Glutamatergic neuron (in vitro differentiated cells): ENCODE measurements at regions not wholly inside any gene's neighbourhood (a gene's known extent, or its start where the extent isn't known, plus 50 kb on each side); places are given as distances from the start of the nearest gene placed in this dataset.
"Not testable (repeated sequence)": the region's sequence is repeated elsewhere in the genome, so short reads cannot be mapped to it uniquely, and the experiment has no call there.

Source experiments
- DNase-seq: peaks from one replicate; pipeline ENCODE4 v3.0.0; 2022
- H3K27ac Mint-ChIP-seq: one replicate; pipeline ENCODE4 v1.8.0; 2020; ENCODE audit warnings: mild to moderate bottlenecking, mixed read lengths, inconsistent platforms; ENCODE audit not compliant: unreplicated experiment
- H3K27me3 Mint-ChIP-seq: one replicate; pipeline ENCODE4 v1.8.0; 2020; ENCODE audit warnings: mild to moderate bottlenecking, moderate library complexity, mixed read lengths, inconsistent platforms; ENCODE audit not compliant: unreplicated experiment
- H3K36me3 Mint-ChIP-seq: one replicate; pipeline ENCODE4 v1.8.0; 2020; ENCODE audit warnings: mild to moderate bottlenecking, mixed read lengths, inconsistent platforms; ENCODE audit not compliant: unreplicated experiment
- H3K4me1 Mint-ChIP-seq: one replicate; pipeline ENCODE4 v1.8.0; 2020; ENCODE audit warnings: mild to moderate bottlenecking, low read depth, mixed read lengths, inconsistent platforms; ENCODE audit not compliant: unreplicated experiment
- H3K4me3 Mint-ChIP-seq: one replicate; pipeline ENCODE4 v1.8.0; 2020; ENCODE audit warnings: mild to moderate bottlenecking, mixed read lengths, inconsistent platforms; ENCODE audit not compliant: unreplicated experiment
- H3K9me3 Mint-ChIP-seq: one replicate; pipeline ENCODE4 v1.8.0; 2020; ENCODE audit warnings: mild to moderate bottlenecking, moderate library complexity, mixed read lengths, inconsistent platforms; ENCODE audit not compliant: unreplicated experiment
- TF ChIP-seq, protein P1 (sequence below): fragments of 200-600 bp; sonication (generic); IDR thresholded peaks from one replicate; pipeline ENCODE4 v1.5.0; 2021; ENCODE audit not compliant: partially characterized antibody, unreplicated experiment

- H3K27me3 Mint-ChIP-seq, result no peaks in the 10 kb centered on the region
- H3K36me3 Mint-ChIP-seq, result peaks cover 6% of the 10 kb centered on the region
- H3K9me3 Mint-ChIP-seq, result no peaks in the 10 kb centered on the region
Measured at GRCh38 chr4:114249976-114250375, 270.5 kb upstream of the ARSJ start.

DNA sequence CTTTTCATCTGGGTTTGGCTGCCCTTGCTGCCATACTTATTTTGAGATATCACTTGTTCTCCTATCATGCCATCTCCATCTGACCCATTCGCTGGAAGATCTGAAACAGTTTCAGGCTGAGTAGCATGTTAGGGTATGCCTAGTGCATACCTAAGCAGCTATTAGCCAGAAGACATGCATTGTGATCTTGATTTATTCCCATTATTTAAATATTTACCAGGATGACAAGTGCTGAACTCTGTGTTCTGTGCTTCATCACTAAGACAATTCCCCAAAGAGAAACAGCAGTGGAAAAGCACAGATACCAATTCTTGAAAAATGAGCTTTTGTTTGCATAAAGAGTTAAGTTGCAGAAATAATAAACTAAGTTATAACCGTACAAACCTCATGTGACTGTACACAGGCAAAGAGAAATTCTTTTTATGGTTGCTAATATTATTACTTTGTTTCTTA, 271.0 kb upstream of the ARSJ start:
- peaks cover 6% of the 10 kb centered on the region for H3K36me3 Mint-ChIP-seq
- no peaks in the 10 kb centered on the region for H3K9me3 Mint-ChIP-seq
- H3K4me3 Mint-ChIP-seq, result no peak overlapping the region
- no peak overlapping the region for H3K27ac Mint-ChIP-seq
- no peaks in the 10 kb centered on the region for H3K4me1 Mint-ChIP-seq
- no peak for DNase-seq
- no peaks in the 10 kb centered on the region for H3K27me3 Mint-ChIP-seq
- TF ChIP-seq, protein P1, sequence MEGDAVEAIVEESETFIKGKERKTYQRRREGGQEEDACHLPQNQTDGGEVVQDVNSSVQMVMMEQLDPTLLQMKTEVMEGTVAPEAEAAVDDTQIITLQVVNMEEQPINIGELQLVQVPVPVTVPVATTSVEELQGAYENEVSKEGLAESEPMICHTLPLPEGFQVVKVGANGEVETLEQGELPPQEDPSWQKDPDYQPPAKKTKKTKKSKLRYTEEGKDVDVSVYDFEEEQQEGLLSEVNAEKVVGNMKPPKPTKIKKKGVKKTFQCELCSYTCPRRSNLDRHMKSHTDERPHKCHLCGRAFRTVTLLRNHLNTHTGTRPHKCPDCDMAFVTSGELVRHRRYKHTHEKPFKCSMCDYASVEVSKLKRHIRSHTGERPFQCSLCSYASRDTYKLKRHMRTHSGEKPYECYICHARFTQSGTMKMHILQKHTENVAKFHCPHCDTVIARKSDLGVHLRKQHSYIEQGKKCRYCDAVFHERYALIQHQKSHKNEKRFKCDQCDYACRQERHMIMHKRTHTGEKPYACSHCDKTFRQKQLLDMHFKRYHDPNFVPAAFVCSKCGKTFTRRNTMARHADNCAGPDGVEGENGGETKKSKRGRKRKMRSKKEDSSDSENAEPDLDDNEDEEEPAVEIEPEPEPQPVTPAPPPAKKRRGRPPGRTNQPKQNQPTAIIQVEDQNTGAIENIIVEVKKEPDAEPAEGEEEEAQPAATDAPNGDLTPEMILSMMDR, result no peak

More at GRCh38 chr4:114249976-114250375, 270.5 kb upstream of the ARSJ start:
- Mint-ChIP-seq H3K4me3 (no peak overlapping the region), H3K27ac (no peak overlapping the region), H3K4me1 (no peaks in the 10 kb centered on the region)
- DNase-seq, result no peak
- TF ChIP-seq, protein P1, result no peak

DNA sequence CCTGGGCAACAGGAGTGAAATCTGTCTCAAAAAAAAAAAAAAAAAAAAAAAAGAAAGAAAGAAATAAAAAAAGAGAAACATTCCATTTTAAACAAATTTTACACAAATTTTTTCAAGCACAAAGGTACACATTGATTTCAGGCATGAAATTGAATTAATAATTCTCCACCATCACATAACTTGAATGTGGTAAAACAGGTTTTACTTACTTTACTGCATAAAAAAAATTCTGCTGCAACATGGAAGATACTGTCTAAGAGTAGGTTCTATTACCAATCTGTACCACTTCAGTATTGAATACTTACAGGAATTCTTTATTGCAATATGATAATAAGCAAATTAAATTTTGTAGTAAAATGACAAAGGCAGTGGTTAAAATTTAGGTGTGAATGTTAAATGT, 271.6 kb upstream of the ARSJ start:
- no peaks in the 10 kb centered on the region for H3K9me3 Mint-ChIP-seq
- H3K27ac Mint-ChIP-seq, result no peak overlapping the region
- TF ChIP-seq, protein P1, result no peak
- no peaks in the 10 kb centered on the region for H3K4me1 Mint-ChIP-seq
- H3K36me3 Mint-ChIP-seq, result peaks cover 6% of the 10 kb centered on the region
- H3K4me3 Mint-ChIP-seq, result no peak overlapping the region
- DNase-seq, result no peak
- H3K27me3 Mint-ChIP-seq, result no peaks in the 10 kb centered on the region

GRCh38 chr4:114252499-114252898, 273.1 kb upstream of the ARSJ start:
- Mint-ChIP-seq H3K36me3 (peaks cover 6% of the 10 kb centered on the region), H3K27me3 (no peaks in the 10 kb centered on the region), H3K27ac (no peak overlapping the region), H3K4me1 (no peaks in the 10 kb centered on the region), H3K4me3 (no peak overlapping the region), H3K9me3 (no peaks in the 10 kb centered on the region)
- no peak for DNase-seq
- TF ChIP-seq, protein P1, result no peak

- Mint-ChIP-seq H3K27me3 (no peaks in the 10 kb centered on the region), H3K9me3 (peaks cover 2% of the 10 kb centered on the region), H3K36me3 (peaks cover 6% of the 10 kb centered on the region), H3K27ac (no peak overlapping the region), H3K4me3 (no peak overlapping the region), H3K4me1 (no peaks in the 10 kb centered on the region)
- no peak for DNase-seq
- TF ChIP-seq, protein P1, result no peak
Measured at GRCh38 chr4:114257501-114257900, 278.1 kb upstream of the ARSJ start.

- not testable (repeated sequence) for H3K27ac Mint-ChIP-seq, H3K27me3 Mint-ChIP-seq, DNase-seq, H3K4me3 Mint-ChIP-seq, H3K36me3 Mint-ChIP-seq, H3K4me1 Mint-ChIP-seq, H3K9me3 Mint-ChIP-seq
Measured at GRCh38 chr4:114262421-114262820, 283.0 kb upstream of the ARSJ start.
